HG03442 (cell line): ENCODE measurements at regions not wholly inside any gene's neighbourhood (a gene's known extent, or its start where the extent isn't known, plus 50 kb on each side); places are given as distances from the start of the nearest gene placed in this dataset.
"Not testable (repeated sequence)": the region's sequence is repeated elsewhere in the genome, so short reads cannot be mapped to it uniquely, and the experiment has no call there.

Experiments used
- ATAC-seq: cut with Tn5 transposase; IDR thresholded peaks from one replicate; pipeline ENCODE4 v1.9.1; 2021; ENCODE audit warnings: mild to moderate bottlenecking, moderate library complexity; ENCODE audit not compliant: unreplicated experiment

GRCh38 chr7:45402480-45403218, 171.5 kb upstream of the ADCY1 start:
- ATAC-seq = peak; percentile 74

- no peak for ATAC-seq
Observed at GRCh38 chr7:45404622-45405021, 169.5 kb upstream of the ADCY1 start.

GRCh38 chr7:45407730-45408408, 166.3 kb upstream of the ADCY1 start:
- no peak for ATAC-seq

DNA sequence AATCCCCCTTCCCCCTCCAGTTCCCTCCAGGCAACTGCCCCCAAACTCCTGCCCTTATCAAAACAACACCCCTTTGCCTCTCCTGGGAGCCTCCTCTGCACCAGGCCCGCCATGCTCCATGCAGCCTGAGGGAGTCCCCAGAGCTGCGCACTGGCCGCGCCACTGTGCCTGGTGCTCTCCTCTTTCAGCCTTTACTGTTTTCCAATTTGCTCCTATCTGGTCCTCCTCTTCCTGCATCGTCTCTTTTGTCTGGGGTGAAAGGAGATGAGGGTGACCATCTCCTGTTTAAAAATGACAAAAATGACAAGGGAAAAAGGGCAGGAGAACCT, 165.8 kb upstream of the ADCY1 start:
- no peak for ATAC-seq

- no peak for ATAC-seq
Observed at GRCh38 chr7:45410893-45411292, 163.3 kb upstream of the ADCY1 start.

DNA sequence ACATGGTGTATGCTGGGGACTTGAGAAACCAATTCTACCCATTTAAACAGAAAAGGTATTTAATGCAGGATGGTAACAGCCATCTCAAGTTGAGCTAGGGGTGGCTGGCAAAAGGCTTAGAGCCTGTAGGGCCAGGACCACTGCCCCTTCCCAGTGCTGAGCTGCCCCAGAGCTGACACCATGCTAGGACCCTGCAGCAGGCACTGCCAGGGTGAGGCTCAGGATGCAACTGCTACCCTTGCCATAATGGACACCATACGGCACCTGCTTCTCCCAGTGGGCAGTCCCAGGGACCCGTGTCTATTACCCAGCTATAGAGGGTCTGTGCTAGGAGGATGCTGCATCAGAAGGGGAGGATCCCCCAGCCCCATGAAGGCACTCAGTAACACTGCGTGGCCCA, 160.7 kb upstream of the ADCY1 start:
- no peak for ATAC-seq

DNA sequence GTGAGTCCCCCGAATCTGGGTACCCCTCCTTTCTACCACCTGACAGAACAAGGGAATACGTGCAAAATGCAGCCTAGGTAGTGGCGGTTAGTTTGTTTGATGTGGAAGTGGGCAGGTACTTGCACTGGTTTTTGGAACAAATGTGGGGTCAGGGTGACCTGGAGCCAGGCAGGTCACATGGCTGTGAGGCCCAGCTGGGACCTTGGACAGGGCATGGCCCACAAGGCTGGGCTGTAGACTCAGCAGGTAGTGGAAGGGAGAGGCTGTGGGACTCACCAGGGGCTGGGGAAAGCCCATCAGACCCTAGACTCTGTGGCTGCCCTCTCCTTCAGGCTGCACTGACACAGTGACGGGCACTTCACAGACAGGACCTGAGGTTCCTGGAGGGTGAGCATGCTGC, 159.9 kb upstream of the ADCY1 start:
- ATAC-seq = no peak

- no peak for ATAC-seq
Observed at GRCh38 chr7:45415265-45415664, 158.9 kb upstream of the ADCY1 start.

DNA sequence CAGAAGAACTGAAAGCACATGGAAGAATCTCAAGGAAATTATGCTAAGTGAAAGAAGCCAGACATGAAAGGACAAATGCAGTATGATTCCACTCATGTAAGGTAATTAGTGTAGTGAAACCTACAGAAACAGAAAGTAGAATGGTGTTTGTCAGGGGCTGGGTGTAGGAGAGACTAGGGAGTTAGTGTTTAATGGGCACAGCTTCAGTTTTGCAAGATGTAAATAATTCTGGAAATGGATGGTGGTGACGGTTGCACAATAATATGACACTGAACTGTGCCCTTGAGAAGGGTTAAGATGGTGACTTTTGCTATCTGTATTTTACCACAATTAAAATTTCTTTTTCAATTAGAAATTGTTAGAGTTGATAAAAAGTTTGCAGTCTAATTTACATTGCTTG, 157.3 kb upstream of the ADCY1 start:
- no peak for ATAC-seq

GRCh38 chr7:45417268-45417667, 156.9 kb upstream of the ADCY1 start:
- ATAC-seq = no peak

GRCh38 chr7:45417735-45418134, 156.4 kb upstream of the ADCY1 start:
- ATAC-seq = no peak

DNA sequence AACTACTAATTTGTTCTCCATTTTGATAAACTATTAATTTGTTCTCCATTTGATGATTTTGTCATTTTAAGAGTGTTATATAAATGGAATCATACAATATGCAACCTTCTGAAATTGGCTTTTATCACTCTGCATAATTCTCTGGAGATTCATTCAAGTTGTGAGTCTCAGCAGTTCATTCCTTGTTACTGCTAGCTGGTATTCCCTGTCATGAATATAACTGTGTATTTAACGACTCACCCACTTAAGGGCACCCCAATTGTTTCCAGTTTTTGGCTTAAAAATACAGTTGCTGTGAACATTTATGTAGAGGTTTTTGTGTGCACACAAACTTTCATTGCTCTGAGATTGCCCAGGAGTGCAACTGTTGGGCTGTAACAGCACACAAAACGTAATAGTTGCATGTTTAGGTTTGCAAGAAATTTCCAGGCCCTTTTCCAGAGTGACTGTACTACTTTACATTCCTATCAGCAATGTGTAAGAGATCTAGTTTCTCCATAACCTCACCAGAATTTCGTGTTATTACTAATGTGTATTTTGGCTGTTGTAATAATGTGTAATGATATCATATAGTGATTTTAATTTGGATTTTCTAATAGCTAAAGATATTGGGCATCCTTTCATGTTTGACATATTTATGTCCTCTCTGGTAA, 153.2 kb upstream of the ADCY1 start:
- ATAC-seq = no peak

GRCh38 chr7:45421806-45422205, 152.4 kb upstream of the ADCY1 start:
- no peak for ATAC-seq

DNA sequence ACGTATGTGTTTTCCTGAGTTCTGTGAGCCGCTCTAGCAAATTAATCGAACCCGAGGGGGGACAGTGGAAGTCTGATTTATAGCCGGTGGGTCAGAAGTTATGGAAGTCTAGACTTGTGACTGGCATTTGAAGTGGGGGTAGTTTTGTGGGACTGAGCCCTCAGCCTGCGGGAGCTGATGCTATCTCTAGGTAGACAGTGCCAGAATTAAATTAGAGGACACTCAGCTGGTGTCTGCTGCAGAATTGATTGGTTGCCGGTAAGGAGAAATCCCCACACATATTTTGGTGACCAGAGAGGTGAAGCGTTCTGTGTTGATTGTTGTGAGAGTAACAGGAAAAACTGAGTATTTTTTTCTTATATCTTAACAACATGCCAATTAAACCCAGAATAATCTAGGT, 143.8 kb upstream of the ADCY1 start:
- no peak for ATAC-seq

DNA sequence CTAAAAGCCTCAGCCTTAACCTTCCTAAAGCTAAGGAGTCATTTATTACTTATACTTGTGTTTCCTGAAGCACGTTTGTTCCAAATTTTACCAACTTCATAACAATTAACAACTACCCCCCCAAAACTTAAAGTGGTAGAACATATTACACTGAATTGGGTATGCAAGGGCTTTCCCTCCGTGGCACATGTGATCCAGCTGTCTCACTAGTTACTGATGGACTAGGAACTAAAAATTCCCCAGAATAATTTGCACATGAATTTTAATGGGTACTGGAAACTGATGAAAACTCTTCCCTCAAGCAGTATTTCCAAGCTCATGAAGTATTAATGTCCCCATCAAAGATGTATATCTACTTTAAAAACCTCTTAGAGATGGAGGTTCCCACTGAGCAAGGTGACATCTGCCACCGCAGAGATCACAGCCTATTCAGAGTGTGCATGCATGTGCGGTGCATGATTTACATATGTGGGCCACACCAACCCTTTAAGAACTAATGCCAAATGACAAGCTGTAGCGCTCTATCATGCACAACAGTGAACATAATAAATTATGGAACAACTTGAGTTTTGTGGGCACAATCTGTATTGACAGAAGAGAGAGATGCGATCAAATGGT, 139.9 kb upstream of the ADCY1 start:
- ATAC-seq = no peak

GRCh38 chr7:45435131-45435530, 139.0 kb upstream of the ADCY1 start:
- ATAC-seq = no peak

DNA sequence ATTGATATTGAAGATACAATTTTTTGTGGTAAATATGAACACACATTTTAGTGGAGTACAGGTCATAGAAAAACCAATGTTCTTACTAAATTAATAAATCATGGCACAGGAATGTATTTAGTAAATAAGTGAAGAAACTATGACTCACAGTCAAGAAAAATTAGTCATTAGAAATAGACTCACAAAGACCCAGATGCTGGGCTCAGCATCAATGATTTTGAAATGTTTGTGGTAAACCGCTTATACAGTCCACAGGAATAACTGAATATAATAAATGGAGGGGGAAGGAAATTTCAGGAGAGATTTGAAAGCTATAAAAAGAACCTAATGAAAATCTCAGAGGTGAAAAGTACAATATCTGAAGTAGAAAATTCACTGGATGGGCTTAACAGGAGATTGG, 138.3 kb upstream of the ADCY1 start:
- ATAC-seq = no peak

- ATAC-seq = not testable (repeated sequence)
Observed at GRCh38 chr7:45440776-45441175, 133.4 kb upstream of the ADCY1 start.

DNA sequence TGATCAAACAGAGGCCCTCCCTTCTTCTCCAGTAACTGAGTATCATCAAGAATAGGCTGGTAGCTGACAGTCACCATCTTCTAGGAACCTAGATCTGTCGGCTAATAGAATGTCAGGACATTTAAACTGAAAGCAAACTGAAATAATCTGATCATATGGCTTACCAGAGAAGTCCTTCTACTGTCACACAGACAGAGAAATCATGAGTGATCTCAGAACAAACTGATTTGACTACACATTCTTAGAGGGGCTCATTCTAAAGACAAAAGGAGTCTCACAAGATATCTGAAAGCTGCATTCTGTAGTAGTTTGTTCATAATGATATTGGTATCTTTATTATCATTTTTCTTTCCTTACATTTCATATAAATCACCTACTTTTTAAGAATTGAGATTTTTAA, 130.9 kb upstream of the ADCY1 start:
- ATAC-seq = peak; percentile 40

GRCh38 chr7:45446195-45446944, 127.8 kb upstream of the ADCY1 start:
- peak; percentile 65 for ATAC-seq

DNA sequence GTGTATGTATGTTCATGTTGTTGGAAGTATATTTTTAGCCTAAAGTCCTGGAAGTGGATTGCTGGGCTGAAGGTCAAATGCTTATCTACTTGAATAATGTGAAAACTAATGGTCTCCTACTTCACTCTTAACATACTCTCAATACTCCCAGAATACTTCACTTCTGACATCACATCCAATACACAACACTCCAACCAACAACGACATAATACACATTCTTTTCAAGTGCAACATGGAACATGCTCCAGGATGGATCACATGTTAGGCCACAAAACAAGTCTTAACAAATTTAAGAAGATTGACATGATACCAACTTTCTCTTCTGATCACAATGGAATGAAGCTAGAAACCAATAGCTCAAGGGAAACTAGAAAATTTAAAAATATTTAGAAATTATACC, 126.9 kb upstream of the ADCY1 start:
- ATAC-seq = no peak
